Heart left ventricle (tissue), 13 donors: ENCODE measurements at regions not wholly inside any gene's neighbourhood (a gene's known extent, or its start where the extent isn't known, plus 50 kb on each side); places are given as distances from the start of the nearest gene placed in this dataset.
"Not testable (repeated sequence)": the region's sequence is repeated elsewhere in the genome, so short reads cannot be mapped to it uniquely, and the experiment has no call there.

Experiments used
- POLR2A ChIP-seq, 2 donors: fragments of 450-650 bp; IDR thresholded peaks; one replicate each; pipeline ENCODE4 v1.6.1; 2017; ENCODE audit warnings: antibody characterized with exemption in 2 of 2, mild to moderate bottlenecking in 2 of 2, moderate library complexity in 2 of 2
- TF ChIP-seq, protein P1 (sequence below), 12 donors: fragments of 200-600 bp; sonication (generic) in 4 of 12; IDR thresholded peaks; one replicate each; pipeline versions ENCODE4 v1.5.0 to v1.8.0; 2018 to 2022; ENCODE audit warnings: antibody characterized with exemption in 12 of 12, mild to moderate bottlenecking in 5 of 12
- donor health status: ischemic (EF 13 %, LVEDD 7.1; RV severe dilation, severe dysfunction).
- donor health status: DM: no; HTN: yes; CAD: no.
- donor health status: DM: no; HTN: no; CAD: no.
- donor health status: ischemic (EF 25% LVEDD 6.9; RV normal size, moderate dysfunction).
- donor health status: ischemic (EF 25% LVEDD 5.7; RV mildly dilated, moderate dysfunction).
- donor health status: ischemic (EF 35%, LVEDD 5.7; RV mildly dilated, moderate dysfunction).
- donor health status: nonischemic (EF 11% LVEDD 7.7; RV severe dilation, severe dysfunction).
- donor health status: DM: yes; HTN: yes; CAD: no.
- donor health status: PGD.
- donor health status: ischemic (EF 29% LVEDD 5.4; RV normal size, mild dysfunction).
- donor health status: nonischemic (EF 23%, LVEDD 6.1; RV moderate dilation, normal function).

DNA sequence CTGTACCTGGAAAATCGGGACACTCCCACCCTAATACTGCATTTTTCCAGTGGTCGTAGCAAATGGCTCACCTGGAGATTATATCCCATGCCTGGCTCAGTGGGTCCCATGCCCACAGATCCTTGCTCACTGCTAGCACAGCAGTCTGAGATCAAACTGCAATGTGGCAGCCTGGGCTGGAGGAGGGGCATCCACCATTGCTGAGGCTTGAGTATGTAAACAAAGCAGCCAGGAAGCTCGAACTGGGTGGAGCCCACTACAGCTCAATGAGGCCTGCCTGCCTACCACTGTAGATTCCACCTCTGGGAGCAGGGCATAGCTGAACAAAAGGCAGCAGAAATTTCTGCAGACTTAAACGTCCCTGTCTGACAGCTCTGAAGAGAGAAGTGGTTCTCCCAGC, 213.6 kb upstream of the COX10 start:
- TF ChIP-seq, protein P1, sequence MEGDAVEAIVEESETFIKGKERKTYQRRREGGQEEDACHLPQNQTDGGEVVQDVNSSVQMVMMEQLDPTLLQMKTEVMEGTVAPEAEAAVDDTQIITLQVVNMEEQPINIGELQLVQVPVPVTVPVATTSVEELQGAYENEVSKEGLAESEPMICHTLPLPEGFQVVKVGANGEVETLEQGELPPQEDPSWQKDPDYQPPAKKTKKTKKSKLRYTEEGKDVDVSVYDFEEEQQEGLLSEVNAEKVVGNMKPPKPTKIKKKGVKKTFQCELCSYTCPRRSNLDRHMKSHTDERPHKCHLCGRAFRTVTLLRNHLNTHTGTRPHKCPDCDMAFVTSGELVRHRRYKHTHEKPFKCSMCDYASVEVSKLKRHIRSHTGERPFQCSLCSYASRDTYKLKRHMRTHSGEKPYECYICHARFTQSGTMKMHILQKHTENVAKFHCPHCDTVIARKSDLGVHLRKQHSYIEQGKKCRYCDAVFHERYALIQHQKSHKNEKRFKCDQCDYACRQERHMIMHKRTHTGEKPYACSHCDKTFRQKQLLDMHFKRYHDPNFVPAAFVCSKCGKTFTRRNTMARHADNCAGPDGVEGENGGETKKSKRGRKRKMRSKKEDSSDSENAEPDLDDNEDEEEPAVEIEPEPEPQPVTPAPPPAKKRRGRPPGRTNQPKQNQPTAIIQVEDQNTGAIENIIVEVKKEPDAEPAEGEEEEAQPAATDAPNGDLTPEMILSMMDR (IDR thresholded peaks at IDR 0.05): not testable (repeated sequence)
- not testable (repeated sequence) for TF ChIP-seq POLR2A (IDR thresholded peaks at IDR 0.05)
